ENCODE measurements at regions not wholly inside any gene's neighbourhood (a gene's known extent, or its start where the extent isn't known, plus 50 kb on each side); places are given as distances from the start of the nearest gene placed in this dataset.

DNA sequence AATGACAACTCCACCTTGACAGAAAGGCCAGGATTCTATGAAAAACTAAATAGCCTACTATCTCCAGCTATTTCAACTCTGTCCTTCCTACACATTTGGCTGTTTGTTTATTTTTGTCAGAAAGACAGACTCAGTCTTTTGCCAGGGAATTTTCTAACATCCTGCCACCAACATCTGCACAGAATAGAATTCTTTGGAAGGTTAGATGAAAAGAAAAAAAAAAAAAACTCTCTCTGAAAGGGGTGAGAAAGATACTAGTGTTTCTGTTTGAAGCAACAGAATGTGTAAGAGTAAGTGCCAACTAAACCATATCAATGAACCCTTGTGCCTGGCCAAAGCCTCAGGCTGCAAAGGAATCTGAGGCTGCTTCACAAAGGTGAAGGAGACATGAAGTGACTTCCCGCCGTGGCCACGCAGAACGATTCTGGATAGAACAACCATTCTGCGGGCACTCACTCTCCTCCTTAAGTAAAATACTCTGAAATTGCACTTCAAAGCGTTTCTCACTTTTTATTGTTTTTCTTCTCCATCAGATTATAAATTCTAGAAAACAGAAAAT lies 498.2 kb downstream of the IRS2 start:
- ChIA-PET POLR2A (no interaction called here), CTCF (no interaction called here)
- Histone ChIP-seq H3K9me3 (ENCODE audit: control insufficient read depth, insufficient read depth, low read depth, low read length) (no peaks in the 10 kb centered on the region), H3K36me3 (ENCODE audit: control insufficient read depth in 2 of 2, insufficient read depth in 1 of 2, low read length in 2 of 2) (no peaks in the 10 kb centered on the region), H3K4me1 (ENCODE audit: control insufficient read depth, insufficient read depth, low read length) (no peaks in the 10 kb centered on the region), H3K4me3 (ENCODE audit: low read depth, low read length) (no peak overlapping the region), H3K27ac (ENCODE audit: extremely low read depth, low read depth, low read length) (no peak overlapping the region)
- TF ChIP-seq ZNF555 (tag by site-specific recombination; conservative IDR thresholded peaks at IDR 0.05) (no peak), ZNF37A (tag by site-specific recombination; IDR thresholded peaks at IDR 0.05) (no peak), ZNF16 (tag by site-specific recombination; IDR thresholded peaks at IDR 0.05; ENCODE audit: low read depth) (no peak), GLI4 (tag by site-specific recombination; IDR thresholded peaks at IDR 0.05) (no peak), ZNF530 (tag by site-specific recombination; IDR thresholded peaks at IDR 0.05; ENCODE audit: low read depth) (no peak), ZNF501 (tag by site-specific recombination; IDR thresholded peaks at IDR 0.05) (no peak), ZNF221 (tag by site-specific recombination; IDR thresholded peaks at IDR 0.05; ENCODE audit: borderline replicate concordance) (no peak), ZNF768 (tag by site-specific recombination; IDR thresholded peaks at IDR 0.05) (no peak), SP7 (tag by site-specific recombination; IDR thresholded peaks at IDR 0.05) (no peak), ZNF514 (tag by site-specific recombination; IDR thresholded peaks at IDR 0.05) (no peak), YY2 (tag by site-specific recombination; IDR thresholded peaks at IDR 0.05) (no peak), BCL11A (tag by site-specific recombination; IDR thresholded peaks at IDR 0.05; ENCODE audit: low read depth) (no peak), ZNF184 (tag by site-specific recombination; IDR thresholded peaks at IDR 0.05) (no peak), ZNF707 (tag by site-specific recombination; IDR thresholded peaks at IDR 0.05) (no peak), ZNF274 (IDR thresholded peaks at IDR 0.05; ENCODE audit: low read length) (no peak), ZNF274 (tag by site-specific recombination; IDR thresholded peaks at IDR 0.05; ENCODE audit: borderline replicate concordance) (no peak)
- TF ChIP-seq, protein P1, sequence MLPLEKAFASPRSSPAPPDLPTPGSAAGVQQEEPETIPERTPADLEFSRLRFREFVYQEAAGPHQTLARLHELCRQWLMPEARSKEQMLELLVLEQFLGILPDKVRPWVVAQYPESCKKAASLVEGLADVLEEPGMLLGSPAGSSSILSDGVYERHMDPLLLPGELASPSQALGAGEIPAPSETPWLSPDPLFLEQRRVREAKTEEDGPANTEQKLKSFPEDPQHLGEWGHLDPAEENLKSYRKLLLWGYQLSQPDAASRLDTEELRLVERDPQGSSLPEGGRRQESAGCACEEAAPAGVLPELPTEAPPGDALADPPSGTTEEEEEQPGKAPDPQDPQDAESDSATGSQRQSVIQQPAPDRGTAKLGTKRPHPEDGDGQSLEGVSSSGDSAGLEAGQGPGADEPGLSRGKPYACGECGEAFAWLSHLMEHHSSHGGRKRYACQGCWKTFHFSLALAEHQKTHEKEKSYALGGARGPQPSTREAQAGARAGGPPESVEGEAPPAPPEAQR (tag by site-specific recombination; IDR thresholded peaks at IDR 0.05): no peak
- TF ChIP-seq, protein P2, sequence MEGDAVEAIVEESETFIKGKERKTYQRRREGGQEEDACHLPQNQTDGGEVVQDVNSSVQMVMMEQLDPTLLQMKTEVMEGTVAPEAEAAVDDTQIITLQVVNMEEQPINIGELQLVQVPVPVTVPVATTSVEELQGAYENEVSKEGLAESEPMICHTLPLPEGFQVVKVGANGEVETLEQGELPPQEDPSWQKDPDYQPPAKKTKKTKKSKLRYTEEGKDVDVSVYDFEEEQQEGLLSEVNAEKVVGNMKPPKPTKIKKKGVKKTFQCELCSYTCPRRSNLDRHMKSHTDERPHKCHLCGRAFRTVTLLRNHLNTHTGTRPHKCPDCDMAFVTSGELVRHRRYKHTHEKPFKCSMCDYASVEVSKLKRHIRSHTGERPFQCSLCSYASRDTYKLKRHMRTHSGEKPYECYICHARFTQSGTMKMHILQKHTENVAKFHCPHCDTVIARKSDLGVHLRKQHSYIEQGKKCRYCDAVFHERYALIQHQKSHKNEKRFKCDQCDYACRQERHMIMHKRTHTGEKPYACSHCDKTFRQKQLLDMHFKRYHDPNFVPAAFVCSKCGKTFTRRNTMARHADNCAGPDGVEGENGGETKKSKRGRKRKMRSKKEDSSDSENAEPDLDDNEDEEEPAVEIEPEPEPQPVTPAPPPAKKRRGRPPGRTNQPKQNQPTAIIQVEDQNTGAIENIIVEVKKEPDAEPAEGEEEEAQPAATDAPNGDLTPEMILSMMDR (tag by site-specific recombination; IDR thresholded peaks at IDR 0.05): no peak
- TF ChIP-seq, protein P3, sequence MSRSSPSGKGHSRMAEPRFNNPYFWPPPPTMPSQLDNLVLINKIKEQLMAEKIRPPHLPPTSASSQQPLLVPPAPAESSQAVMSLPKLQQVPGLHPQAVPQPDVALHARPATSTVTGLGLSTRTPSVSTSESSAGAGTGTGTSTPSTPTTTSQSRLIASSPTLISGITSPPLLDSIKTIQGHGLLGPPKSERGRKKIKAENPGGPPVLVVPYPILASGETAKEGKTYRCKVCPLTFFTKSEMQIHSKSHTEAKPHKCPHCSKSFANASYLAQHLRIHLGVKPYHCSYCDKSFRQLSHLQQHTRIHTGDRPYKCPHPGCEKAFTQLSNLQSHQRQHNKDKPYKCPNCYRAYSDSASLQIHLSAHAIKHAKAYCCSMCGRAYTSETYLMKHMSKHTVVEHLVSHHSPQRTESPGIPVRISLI (tag by site-specific recombination; IDR thresholded peaks at IDR 0.05): no peak

DNA sequence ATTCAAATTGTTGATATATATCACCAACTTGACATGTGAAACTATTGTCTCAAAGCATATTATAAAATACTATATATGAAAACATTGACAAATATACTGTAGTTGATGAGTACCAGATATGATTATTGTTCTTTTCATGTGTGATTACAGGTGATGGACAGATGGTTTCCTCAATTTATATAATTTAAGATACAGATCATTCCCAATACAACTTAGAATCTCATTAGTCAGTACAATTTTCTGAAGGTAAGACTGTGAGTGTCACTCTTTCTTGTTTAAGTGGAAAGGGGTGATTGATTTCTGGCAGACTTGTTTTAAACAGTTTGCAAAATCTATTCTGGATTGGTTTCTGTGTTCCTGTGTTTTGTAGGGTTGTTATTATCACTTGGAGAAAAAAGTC lies 498.8 kb downstream of the IRS2 start:
- Histone ChIP-seq H3K9me3 (ENCODE audit: control insufficient read depth, insufficient read depth, low read depth, low read length) (no peaks in the 10 kb centered on the region), H3K4me1 (ENCODE audit: control insufficient read depth, insufficient read depth, low read length) (no peaks in the 10 kb centered on the region)
- TF ChIP-seq ZNF24 (tag by site-specific recombination; IDR thresholded peaks at IDR 0.05): no peak
- no peak for TF ChIP-seq TCF7L2 (IDR thresholded peaks at IDR 0.05; ENCODE audit: borderline replicate concordance, low read depth, low read length)
- no peak for TF ChIP-seq ZNF654 (tag by site-specific recombination; IDR thresholded peaks at IDR 0.05; ENCODE audit: low read depth)
- TF ChIP-seq ZNF211 (tag by site-specific recombination; IDR thresholded peaks at IDR 0.05; ENCODE audit: low read depth): no peak
- TF ChIP-seq, protein P4, sequence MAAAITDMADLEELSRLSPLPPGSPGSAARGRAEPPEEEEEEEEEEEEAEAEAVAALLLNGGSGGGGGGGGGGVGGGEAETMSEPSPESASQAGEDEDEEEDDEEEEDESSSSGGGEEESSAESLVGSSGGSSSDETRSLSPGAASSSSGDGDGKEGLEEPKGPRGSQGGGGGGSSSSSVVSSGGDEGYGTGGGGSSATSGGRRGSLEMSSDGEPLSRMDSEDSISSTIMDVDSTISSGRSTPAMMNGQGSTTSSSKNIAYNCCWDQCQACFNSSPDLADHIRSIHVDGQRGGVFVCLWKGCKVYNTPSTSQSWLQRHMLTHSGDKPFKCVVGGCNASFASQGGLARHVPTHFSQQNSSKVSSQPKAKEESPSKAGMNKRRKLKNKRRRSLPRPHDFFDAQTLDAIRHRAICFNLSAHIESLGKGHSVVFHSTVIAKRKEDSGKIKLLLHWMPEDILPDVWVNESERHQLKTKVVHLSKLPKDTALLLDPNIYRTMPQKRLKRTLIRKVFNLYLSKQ (tag by site-specific recombination; IDR thresholded peaks at IDR 0.05; ENCODE audit: borderline replicate concordance): no peak
- no peak for TF ChIP-seq SCRT1 (tag by site-specific recombination; IDR thresholded peaks at IDR 0.05; ENCODE audit: borderline replicate concordance)
- no peak for TF ChIP-seq SP7 (tag by site-specific recombination; IDR thresholded peaks at IDR 0.05)
- TF ChIP-seq, protein P5, sequence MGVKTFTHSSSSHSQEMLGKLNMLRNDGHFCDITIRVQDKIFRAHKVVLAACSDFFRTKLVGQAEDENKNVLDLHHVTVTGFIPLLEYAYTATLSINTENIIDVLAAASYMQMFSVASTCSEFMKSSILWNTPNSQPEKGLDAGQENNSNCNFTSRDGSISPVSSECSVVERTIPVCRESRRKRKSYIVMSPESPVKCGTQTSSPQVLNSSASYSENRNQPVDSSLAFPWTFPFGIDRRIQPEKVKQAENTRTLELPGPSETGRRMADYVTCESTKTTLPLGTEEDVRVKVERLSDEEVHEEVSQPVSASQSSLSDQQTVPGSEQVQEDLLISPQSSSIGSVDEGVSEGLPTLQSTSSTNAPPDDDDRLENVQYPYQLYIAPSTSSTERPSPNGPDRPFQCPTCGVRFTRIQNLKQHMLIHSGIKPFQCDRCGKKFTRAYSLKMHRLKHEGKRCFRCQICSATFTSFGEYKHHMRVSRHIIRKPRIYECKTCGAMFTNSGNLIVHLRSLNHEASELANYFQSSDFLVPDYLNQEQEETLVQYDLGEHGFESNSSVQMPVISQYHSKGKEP (tag by site-specific recombination; IDR thresholded peaks at IDR 0.05): no peak
- TF ChIP-seq HOXD13 (CRISPR knock-in tag; IDR thresholded peaks at IDR 0.05; ENCODE audit: borderline replicate concordance): no peak
- no peak for TF ChIP-seq ZNF768 (tag by site-specific recombination; IDR thresholded peaks at IDR 0.05)
- no peak for TF ChIP-seq MEIS1 (CRISPR knock-in tag; IDR thresholded peaks at IDR 0.05; ENCODE audit: borderline replicate concordance)
- no peak for TF ChIP-seq ZBTB21 (tag by site-specific recombination; IDR thresholded peaks at IDR 0.05)
- no peak for TF ChIP-seq ZNF473 (tag by site-specific recombination; IDR thresholded peaks at IDR 0.05)

More for the DNA sequence above, 498.8 kb downstream of the IRS2 start:
- ChIA-PET CTCF (no interaction called here), POLR2A (no interaction called here)
- H3K4me3 ChIP-seq (ENCODE audit: low read depth, low read length): no peak overlapping the region
- H3K27ac ChIP-seq (ENCODE audit: extremely low read depth, low read depth, low read length): no peak overlapping the region
- H3K36me3 ChIP-seq (ENCODE audit: control insufficient read depth in 2 of 2, insufficient read depth in 1 of 2, low read length in 2 of 2): no peaks in the 10 kb centered on the region
